Activated CD4-positive, alpha-beta T cell treated with anti-CD3 and anti-CD28 coated beads for 1 hour (primary cell): ENCODE measurements at regions not wholly inside any gene's neighbourhood (a gene's known extent, or its start where the extent isn't known, plus 50 kb on each side); places are given as distances from the start of the nearest gene placed in this dataset.

Experiments
- DNase-seq: peaks from one replicate; pipeline ENCODE4 v3.0.0-alpha.2; 2020

DNA sequence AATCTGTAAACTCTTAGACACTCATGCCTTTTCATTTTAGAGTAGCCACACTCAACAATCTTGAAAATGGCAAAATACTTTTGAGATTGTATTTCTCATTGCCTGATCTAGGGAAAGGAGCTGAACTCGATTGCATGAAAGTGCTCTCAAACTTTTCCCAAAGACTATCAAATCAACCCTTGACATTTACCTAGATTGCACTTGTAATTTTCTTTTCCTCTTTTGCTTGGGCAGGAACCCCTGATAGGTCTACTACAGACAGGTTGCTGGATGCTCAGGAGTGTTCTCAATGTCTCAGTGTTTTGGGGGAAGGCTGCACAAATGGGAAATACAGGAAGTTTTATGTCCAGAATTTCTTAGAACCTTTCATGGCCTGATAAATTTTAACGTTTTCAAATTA lies 468.0 kb upstream of the GJE1 start:
- no peak for DNase-seq

- DNase-seq, result no peak
Observed at GRCh38 chr6:141659582-141659981, 473.1 kb upstream of the GJE1 start.

- no peak for DNase-seq
Observed at GRCh38 chr6:141658696-141659095, 474.0 kb upstream of the GJE1 start.

GRCh38 chr6:141657812-141658211 lies 474.9 kb upstream of the GJE1 start:
- no peak for DNase-seq

DNA sequence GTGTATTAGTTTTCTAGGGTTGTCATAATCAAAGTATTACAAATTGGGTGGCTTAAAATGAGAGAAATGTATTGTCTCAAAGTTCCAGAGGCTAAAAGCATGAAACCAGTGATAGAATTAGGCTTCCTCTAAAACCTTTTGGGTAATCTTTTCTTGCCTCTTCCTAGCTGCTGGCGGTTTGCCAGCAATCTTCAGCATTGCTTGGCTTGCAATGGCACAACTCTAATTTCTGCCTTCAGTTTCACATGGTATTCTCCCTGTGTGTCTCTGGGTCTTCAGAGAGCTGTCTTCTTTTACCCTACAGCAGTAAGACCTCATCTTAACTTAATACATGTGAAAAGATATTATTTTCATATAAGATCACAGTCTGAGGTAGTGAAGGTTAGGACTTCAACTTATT lies 479.1 kb upstream of the GJE1 start:
- DNase-seq, result no peak

DNA sequence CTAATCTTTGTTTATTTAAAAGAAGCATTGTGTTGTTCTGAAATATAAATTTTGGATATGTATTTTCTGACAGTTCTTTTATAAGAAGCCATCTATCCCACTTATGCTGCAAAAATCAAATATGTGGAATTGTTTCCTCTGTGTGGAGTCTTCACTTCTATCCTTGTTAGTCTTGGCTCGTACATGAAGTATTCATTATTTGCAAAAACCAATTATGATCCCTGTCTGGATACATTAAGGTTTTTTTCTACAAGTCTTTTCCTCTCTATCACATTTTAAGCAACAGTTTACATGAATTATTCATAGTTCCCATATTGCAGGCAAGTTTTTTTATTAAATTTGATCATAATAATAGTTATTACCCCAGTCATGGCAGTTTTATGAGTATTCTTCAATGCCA lies 490.8 kb upstream of the GJE1 start:
- DNase-seq, result no peak

GRCh38 chr6:141641406-141641805 lies 491.3 kb upstream of the GJE1 start:
- no peak for DNase-seq

GRCh38 chr6:141635621-141636020 lies 497.1 kb upstream of the GJE1 start:
- no peak for DNase-seq

DNA sequence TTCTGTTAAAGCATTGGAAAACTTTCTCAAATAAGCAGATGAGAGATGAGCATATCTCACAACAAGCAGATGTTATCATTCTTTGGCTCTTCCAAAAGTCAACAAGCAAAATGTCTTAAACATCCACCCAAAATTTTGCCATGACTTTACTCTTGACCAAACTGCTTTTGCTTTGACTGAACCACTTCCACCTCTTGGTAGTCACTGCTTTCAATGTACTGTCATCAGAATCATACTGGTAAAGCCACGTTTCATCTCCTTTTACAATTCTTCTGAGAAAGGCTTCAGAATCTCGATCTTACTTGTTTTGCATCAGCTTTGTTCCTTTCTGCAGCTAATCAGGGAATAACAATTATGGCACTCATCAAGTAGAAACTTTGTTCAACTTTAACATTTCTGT lies 498.5 kb upstream of the GJE1 start:
- no peak for DNase-seq

DNA sequence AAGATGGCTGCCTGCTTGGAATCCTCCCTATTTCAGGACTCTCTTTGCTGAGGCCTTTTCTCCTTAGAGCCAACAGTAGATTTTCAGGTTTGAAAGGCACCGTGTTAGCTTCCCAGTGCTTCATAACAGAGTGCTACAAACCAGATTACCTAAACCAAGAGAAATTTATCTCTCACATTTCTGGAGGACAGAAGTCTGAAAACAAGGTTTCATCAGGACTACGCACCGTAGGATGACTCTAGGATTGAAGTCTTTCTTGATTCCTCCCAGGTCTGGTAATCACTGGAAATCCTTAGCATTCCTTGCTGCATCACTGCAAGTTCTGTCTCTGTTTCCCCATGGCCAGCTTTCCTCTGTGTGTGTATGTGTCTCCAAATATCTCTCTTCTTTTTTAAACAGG lies 508.4 kb upstream of the GJE1 start:
- DNase-seq, result no peak

GRCh38 chr6:141618180-141618581 lies 514.5 kb upstream of the GJE1 start:
- DNase-seq, result no peak

DNA sequence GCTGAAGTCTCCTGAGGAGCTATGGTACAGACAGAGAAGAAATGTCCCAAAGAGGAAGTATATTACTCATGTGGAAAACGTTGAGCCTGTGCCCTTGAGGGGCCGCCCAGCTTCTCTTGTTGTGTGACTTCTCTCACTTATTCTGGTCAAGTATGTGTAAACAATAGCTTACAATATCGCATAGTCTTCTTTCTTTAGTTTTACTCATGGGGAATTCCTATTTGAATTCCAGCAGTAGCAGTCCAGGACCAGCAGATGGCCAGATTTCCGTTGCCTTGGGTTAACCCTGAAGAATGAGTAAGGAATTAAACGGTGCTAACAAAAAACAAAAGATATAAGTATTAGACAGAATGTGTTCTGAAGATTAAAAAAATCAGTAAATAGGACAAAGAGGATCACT lies 522.0 kb upstream of the GJE1 start:
- DNase-seq, result no peak

DNA sequence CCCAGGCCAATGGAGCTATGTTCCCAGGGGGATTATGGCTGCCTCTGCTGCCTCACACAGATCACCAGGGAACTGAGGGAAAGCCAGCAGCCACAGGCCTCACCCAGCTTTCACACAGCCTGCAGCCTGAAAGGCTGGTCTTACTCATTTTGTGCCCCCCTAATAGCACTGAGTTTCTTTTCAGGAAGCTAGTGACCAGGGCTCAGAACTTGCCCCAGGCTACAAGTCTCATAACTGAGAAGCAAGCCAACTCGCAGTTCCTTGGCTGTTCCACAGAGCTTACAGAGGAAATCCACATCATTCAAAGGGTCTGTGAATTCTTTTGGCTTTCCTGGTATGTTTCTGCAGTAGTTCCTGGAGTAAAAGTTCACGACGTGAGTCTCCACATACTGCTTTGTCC lies 524.8 kb upstream of the GJE1 start:
- DNase-seq, result no peak

DNA sequence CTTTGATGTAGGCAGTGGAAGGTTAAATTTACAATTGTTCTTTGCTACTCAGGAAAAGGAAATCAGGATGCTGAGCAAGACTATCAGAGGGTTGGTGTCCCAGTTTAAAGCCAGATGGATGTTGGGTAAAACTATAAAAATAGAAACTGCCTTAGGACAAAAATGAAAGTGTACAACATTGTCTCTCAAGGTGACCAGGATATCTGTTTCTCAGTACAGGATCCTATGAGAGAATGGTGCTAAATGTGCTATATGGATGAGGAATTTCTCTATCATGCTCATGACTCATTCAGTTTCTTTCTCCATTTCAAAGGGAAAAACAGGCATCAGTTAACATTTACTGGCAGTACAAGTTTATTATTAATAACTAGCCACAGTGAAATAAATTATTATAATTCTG lies 534.2 kb upstream of the GJE1 start:
- DNase-seq, result no peak

- DNase-seq, result no peak
Observed at GRCh38 chr6:141594874-141595273, 537.9 kb upstream of the GJE1 start.

DNA sequence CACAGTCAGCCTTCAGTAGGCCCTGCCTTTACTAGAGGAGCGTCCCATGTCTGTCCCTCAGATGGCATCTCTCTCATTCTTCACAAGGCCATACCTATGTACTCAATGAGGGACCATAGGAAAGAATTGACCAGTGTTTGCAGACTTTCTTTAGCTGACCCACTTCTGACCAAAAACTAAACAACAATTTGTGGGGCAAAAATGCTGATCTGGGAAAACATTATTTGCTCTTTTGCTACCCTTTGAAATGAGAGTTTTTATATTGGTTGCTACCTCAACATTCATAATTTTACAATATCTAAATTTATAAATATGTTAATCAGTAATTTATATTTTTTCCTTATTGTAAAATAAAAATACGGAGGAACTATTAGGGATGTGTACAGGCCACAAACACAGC lies 539.4 kb upstream of the GJE1 start:
- DNase-seq, result no peak

GRCh38 chr6:141587482-141588266 lies 545.1 kb upstream of the GJE1 start:
- no peak for DNase-seq

DNA sequence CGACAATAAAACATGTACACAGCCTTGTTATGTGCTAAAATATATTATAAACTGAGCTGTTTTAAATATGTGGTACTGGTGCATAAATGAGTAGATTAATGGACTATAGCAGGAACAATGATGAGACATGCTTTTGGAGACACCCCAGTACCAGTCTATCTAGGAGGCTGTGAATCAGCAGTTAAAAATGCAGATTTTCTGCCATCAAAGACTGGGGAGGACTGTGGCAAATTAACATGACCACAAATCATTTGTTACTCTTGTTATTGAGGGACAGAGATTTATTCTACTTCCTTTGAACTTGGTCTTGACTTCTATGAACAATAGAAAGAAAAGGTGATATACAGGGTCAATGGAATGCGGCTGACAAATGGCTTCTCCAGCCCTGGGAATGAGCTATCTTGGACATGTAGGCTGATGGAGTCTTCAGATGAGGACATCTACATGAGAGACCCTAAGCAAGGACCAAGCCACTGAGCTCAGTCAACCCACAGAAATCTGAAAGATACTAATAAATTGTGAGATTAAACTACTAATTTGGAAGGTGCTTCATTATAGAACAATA lies 551.7 kb upstream of the GJE1 start:
- no peak for DNase-seq

GRCh38 chr6:141580131-141580530 lies 552.6 kb upstream of the GJE1 start:
- DNase-seq, result no peak

DNA sequence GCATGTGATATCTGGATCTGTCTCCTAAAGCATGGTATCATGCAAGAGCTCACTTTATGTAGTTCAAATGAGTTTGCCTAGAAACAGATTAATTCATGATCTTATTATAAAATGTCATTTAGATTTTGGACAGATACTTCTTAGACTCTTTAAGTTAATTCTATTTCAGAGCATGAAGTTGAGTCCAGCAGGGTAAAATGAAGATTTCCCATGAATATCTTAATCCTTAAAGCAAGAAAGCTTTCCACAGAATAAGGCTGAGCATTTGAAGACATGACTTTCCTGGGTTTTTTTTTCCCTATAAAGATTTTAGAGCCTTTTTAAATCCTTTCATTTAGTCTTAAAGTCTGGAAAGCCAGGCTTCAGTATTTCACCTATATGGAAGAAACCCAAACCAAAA lies 556.0 kb upstream of the GJE1 start:
- no peak for DNase-seq

DNA sequence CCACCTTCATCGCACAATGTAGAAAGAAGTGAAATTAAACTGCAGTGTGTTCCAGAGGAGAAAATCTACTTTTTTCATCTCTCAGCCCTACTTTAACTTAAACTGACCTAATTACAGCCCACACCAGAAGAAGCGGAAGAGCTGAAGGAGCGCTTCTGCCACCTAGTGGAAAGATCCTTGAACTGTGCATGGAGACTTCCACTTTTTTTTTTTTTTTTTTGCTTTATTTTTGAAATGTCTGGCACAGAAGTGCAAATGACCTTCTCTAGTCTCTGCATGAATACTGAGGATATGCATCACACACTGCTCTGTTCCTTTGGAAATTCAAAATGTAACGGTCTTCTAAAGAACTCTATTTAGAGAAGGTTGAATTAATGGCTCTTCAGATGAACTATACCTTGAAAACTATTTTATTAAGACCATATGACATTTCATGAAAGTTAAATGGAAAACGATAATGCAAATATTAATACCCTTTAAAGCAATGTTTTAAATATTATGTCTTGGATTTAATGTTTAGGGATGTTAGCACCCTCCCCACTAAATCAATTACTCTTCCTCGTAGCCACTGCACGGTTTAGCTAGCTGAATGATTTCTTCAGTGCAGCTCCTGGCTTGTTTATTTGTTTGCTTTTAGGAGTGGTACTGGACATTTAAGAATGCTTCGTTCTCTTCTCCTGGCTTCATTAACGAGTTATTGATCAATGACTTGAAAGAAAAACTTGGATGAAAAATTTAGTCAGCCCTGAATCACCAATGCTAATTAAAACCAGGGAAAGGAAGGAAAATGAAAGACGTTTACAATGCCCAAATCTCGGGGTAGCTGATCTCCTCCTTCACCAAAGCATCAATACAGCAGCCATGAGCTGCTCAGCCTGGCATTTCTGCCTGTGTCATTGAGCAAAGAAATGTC lies 569.6 kb upstream of the GJE1 start:
- peak; percentile 37 for DNase-seq

GRCh38 chr6:141562186-141562811 lies 570.4 kb upstream of the GJE1 start:
- no peak for DNase-seq

- DNase-seq, result no peak
Observed at GRCh38 chr6:141561154-141561553, 571.6 kb upstream of the GJE1 start.

DNA sequence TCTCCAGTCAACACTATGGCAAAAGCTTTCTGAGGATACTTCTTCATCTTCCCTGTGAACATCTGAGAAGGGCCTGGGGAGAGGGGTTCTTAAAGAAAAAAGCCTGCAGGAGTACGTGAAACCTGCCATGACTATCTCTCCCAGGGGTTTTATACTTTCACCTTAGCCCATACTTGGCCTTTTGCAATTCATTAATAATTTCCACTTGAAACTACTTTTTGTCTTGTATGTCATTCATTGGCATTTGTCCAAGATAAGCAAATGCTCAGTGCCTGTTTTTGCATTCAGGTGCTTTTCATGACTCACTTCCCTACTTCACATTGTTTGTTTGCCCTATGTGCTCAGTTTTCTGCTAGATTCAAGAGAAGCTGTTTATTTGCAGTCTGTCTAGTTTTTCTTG lies 580.3 kb upstream of the GJE1 start:
- DNase-seq, result no peak
